CMK (cell line): ENCODE measurements at regions not wholly inside any gene's neighbourhood (a gene's known extent, or its start where the extent isn't known, plus 50 kb on each side); places are given as distances from the start of the nearest gene placed in this dataset.

ENCODE experiments used
- DNase-seq: peaks from one replicate; pipeline ENCODE4 v3.0.0-alpha.2; 2010; ENCODE audit warnings: low read depth

DNA sequence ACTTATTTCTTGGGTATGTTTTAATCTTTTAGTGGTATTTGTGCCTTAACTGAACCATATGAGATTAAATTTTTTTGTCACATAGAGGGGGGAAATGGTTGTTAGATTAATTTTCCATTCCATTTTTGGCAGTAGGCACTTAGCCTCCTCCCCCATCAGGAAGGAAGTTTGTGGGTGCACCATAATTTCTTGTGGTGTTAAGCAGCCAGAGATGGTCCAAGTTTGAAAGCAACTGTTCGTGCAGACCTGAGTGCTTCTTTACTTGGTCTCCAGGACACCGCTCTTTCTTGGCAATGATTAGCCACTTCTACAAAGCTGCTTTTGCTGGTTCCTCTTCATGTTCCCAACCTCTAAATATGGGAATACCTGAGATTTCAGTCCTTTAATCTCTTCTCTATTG is 92.7 kb upstream of the RPL34 start:
- DNase-seq, result no peak

DNA sequence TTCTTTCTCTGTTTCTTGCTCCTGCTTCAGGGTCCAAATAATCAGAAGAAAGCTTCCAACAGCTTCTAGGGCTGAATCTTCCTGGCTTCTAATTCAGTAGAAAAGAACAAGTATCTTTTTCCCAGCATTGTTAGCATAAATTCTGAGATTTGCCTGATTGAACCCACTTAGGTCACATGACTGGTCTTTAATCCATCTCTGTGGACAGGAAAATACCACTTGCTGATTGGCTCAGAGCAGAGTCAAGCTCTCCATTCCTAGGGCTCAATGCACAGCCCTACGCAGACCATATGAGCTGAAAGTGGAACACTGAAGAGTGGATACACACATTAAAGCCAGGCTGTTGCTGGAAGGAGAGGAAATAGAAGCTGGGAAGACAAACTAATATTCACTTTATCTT is 99.6 kb upstream of the RPL34 start:
- no peak for DNase-seq

GRCh38 chr4:108519911-108520601 is 100.3 kb upstream of the RPL34 start:
- no peak for DNase-seq

DNA sequence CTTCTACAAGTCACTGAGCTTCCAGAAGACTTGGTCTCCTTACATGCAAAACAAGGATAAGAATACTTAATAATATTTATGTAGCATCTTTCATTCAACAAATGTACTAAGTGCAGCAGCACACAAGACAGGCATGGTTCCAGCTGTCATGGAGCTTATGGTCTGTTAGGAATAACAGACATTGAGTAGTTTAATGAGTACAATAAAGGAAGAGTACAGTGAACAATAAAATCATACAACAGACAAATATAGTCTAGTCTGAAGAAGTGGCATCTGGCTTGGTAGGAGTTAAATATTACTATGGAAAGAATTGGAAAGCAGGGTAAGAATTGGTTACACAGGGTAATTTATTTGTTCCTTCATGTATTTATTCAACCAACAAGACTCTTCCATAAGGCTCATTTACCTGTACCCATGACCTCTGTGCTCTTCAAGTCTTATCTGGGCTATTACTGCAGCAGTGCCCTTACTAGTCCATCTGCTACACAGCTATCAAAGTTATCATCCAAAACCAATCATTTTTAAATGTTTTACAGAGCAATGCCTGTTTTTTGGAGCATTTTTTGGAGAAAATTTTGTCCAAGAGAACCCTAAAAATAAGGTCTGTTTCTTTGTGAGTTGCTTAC is 101.1 kb upstream of the RPL34 start:
- no peak for DNase-seq

DNA sequence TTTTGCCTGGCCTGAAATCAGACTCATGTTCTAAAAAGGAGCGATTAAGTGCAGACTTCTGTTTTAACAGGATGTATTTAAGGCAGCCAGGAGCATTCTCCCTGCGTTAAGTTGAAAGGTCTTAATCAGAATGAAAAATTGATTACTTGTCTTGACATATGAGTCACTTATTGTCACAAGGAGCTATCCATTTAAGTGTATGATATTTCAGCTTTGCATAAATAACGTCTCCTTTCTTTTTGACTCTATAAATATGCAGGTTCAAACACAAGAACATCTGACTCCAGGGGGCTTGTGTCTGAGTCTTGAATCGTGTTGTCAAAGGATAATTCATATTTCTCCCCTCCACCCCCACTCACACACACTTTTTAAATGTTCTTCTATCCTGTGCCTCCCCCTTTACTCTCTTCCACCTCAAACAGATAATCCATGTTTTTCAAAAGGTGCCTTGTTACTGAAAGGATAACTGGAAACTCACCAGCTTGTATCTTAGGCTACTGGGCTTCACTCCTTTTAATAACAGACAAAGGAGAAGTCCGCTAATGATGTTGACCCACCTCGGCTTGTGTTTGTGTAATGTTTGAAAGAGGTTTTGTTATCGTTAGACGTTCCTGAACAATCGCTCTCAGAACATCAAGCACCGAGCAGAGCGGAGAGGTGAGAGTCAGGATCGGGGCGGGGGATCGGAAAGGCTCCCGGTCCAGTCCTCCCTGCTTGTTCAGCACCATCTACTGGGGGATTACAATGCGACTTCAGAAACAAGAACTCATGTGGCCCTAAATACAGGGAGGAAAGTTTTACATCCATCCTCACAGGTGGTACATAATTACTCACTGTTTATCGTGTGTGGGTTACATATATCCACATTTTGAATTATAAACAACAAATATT is 107.5 kb upstream of the RPL34 start:
- DNase-seq, result no peak

GRCh38 chr4:108511618-108512017 is 108.8 kb upstream of the RPL34 start:
- DNase-seq, result no peak

DNA sequence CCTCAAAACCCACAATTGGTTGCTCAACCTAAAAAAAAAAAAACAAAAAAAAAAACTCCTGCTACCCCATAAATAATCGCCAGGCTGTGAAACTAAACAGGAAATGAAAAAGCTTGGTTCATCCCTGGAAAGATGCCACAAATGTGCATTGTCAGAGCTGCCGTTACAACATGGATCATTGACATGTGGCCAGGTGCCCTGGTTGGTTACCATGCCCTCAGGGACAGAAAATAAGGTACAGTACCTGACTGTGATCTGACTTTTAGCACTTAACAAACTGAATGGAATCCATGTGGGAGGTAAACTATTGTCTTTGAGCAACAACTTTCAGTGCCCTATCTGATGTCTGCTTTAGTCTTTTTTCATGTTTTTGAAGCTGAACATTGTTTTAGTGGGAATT is 118.0 kb upstream of the RPL34 start:
- no peak for DNase-seq

GRCh38 chr4:108498925-108499324 is 121.5 kb upstream of the RPL34 start:
- DNase-seq, result no peak

GRCh38 chr4:108493596-108493931 is 126.8 kb upstream of the RPL34 start:
- no peak for DNase-seq

DNA sequence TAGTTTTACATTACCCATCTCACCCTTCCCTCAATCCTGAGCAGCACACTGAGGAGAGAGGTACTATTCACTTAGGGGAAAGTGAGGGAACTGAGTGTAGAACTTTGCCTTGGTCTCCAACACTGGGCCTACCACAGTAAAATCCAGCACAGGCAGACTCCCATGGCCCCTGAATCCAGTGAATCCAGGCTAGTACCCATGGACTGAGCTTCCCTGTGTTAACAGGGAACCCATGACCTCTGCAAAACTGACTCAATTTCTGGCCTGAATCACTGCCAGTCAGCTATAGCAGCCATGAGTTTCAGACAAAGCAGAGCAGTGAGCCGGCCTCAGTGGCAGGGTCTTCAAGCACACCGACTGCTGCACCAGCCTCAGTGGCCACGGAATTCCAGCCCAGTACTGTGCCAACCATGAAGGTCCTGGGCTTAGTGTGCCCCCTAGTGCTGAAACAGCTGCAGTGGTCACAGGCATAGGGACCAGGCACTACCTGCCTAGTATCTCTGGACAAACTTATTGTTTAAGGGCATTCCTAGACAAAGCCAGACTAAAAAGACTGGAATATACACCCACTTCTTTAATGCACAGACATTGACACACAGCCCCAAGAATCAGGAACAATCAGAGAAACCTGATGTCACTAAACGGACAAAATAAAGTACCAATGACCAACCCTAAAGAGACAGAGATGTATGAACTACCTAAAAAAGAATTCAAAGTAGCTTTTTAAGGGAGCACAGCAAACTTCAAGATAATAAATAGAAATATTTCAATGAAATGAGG is 127.4 kb upstream of the RPL34 start:
- DNase-seq, result no peak

DNA sequence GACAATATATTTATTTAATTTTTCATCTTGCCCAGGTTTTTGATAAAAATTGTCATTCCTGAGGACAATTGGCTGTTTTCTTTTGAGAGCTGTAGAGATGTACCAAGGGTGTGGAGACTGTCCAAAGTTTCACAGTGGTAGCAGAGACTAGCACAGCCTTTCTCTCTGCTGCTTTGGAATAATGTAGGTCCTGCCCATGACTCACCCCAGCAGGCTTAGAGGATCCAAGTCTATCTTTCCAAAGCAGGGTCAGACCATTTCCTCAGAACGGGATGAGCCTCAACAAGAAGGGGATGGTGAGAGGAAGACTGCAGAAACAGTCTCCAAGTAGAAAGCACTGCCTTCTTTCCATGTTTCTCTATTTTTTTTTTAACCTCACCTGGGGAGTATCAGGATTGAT is 131.5 kb upstream of the RPL34 start:
- no peak for DNase-seq

- no peak for DNase-seq
These were observed 134.3 kb upstream of the RPL34 start for GRCh38 chr4:108486046-108486445.

DNA sequence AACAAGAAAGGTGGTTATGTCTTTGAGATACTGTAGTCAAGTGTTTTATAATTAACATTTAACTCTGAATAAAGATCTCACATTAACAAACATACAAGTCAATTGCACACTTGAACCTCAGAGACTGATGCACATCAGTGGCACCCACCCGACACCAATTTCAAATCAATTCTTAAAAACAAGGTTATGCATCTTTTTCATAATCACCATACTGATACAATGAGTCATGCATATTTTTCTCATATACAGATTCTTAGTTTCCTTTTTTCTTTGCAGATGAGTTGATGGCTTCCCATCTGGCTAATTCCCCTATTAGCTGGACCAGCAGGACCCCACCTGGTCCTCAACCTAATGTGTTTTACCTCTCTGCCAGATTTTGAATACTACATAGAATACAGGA is 136.2 kb upstream of the RPL34 start:
- no peak for DNase-seq

GRCh38 chr4:108483650-108484049 is 136.7 kb upstream of the RPL34 start:
- DNase-seq, result no peak

- DNase-seq, result no peak
These were observed 137.3 kb upstream of the RPL34 start for GRCh38 chr4:108483079-108483478.

DNA sequence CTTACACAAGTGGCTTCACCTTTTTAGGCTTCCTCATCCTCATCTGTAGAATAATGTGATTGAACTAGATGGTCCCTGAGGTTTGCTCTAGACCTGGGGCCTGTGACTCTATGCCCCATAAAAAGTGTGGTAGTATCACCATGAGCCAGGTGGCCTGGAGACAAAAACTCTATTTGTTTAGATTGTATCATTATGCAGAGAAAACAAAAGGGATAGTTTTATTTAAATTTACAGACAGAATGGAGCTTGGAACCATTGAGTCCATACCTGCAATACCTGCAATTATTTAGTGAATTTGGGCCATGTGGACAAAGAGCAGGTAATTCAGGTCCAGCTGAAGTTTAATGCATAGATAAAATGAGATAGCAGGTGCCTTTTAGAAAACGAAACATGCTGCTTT is 139.5 kb upstream of the RPL34 start:
- DNase-seq, result no peak

GRCh38 chr4:108477527-108478108 is 142.8 kb upstream of the RPL34 start:
- no peak for DNase-seq

GRCh38 chr4:108473163-108473720 is 147.1 kb upstream of the RPL34 start:
- no peak for DNase-seq

DNA sequence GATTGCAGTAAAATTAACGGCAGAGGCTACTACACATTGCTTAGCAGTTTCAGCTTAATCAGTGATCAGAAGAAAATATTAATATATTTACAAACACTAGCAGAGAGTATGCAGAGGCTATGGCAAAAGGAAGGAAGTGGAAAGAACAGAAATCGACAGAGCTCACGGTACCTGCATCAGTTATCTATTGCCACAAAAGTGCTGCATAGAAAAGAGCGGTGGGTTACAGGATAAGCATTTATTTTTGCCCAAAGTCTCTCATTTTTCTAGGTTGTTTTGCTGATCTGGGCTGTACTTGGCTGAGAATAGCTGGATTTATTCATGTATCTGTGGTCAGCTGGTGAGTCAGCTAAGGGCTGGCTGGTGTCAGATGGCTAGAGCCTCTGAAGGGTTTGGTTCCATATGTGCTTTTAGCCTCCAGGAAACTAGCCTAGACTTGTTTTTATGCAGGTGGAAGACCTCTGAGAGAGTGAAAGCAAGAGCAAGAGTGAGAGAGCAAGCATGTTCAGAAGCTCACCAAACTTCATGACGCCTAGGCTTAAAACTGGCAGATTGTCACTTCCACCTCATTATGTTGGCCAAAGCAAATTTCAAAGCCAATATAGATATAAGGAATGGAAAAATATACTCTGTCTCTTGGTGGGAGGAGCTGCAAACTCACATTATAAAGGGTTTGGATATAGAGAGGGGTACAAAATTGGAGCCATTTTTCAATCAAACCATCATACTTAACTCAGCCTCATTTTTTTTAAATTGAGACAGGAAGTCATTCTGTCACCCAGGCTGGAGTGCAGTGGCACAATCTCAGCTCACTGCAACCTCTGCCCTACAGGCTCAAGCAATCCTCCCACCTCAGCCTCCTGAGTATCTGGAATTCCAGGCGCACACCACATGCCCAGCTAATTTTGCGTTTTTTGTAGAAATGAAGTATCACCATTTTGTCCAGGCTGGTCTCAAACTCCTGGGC is 153.2 kb upstream of the RPL34 start:
- DNase-seq, result no peak

DNA sequence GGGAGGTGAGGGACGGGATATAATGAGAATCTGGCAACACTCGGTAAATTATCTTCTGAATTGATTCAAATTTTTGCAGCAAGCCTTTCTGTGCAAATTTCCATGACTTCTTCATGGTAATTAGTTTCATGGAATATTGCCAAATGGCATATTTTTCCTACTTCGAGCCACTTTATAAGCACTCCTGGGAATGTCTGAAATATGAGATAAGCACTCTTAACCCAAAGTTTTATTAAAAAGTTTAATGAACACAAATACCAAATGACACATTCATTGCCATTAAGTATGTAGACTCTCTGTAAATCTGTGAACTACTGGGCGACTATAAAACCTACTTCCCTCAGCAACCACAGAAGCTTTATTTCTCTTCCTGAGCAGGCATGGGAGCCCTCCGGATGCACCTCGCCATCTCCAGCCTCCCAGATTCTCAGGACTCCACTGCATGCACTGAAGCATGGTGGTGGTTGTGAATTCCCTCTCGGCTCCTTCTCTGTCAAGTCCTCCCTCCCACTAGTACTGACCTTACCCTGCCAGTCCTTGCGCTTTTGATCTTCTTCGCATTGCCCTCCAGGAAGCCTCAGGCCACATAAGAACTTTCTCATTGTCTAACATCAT is 154.4 kb upstream of the RPL34 start:
- no peak for DNase-seq
